Stomach (tissue), 8 donors: ENCODE measurements at regions not wholly inside any gene's neighbourhood (a gene's known extent, or its start where the extent isn't known, plus 50 kb on each side); places are given as distances from the start of the nearest gene placed in this dataset.

ENCODE experiments used
- DNase-seq, 2 donors: peaks; one replicate each; pipeline versions ENCODE4 v3.0.0 to v3.0.0-alpha.2; 2013 to 2019
- H3K27ac ChIP-seq, 5 donors: fragments of 200-600 bp in 4 of 5; sonication (generic) in 4 of 5; one replicate each; pipeline ENCODE4 v1.5.1; 2013 to 2019; ENCODE audit warnings: mild to moderate bottlenecking in 1 of 5, moderate library complexity in 1 of 5
- H3K27me3 ChIP-seq, 3 donors: fragments of 200-600 bp; sonication (generic); one replicate each; pipeline ENCODE4 v1.5.1; 2017 to 2019; ENCODE audit warnings: mixed run types in 1 of 3
- H3K36me3 ChIP-seq, 4 donors: fragments of 200-600 bp; sonication (generic); 1 replicate in 3 of 4; 2 replicates in 1 of 4; pipeline ENCODE4 v1.5.1; 2016 to 2019
- H3K4me1 ChIP-seq, 4 donors: fragments of 200-600 bp; sonication (generic); one replicate each; pipeline ENCODE4 v1.5.1; 2016 to 2019
- H3K4me3 ChIP-seq, 4 donors: fragments of 200-600 bp; sonication (generic) in 3 of 4; one replicate each; pipeline ENCODE4 v1.5.1; 2016 to 2019; ENCODE audit warnings: mild to moderate bottlenecking in 1 of 4
- H3K9me3 ChIP-seq, 4 donors: fragments of 200-600 bp; sonication (generic); one replicate each; pipeline ENCODE4 v1.5.1; 2016 to 2019
- CTCF ChIP-seq, 7 experiments: fragments of 450-650 bp in 4 of 7; fragments of 200-600 bp in 3 of 7; sonication (generic) in 3 of 7; IDR thresholded peaks; one replicate each; pipeline ENCODE4 v1.5.1; 2016 to 2019; ENCODE audit warnings: antibody characterized with exemption in 7 of 7, control low read depth in 2 of 7, mild to moderate bottlenecking in 1 of 7
- EP300 ChIP-seq: sonication (generic); formaldehyde crosslinking; IDR thresholded peaks from one replicate; pipeline ENCODE4 v1.6.1; 2017; ENCODE audit warnings: antibody characterized with exemption
- POLR2A ChIP-seq, 4 donors: fragments of 450-650 bp; IDR thresholded peaks; one replicate each; pipeline ENCODE4 v1.6.1; 2016; ENCODE audit warnings: antibody characterized with exemption in 4 of 4, control low read depth in 2 of 4, mild to moderate bottlenecking in 1 of 4, moderate library complexity in 1 of 4
- POLR2AphosphoS5 ChIP-seq, 3 donors: sonication (generic); formaldehyde crosslinking; IDR thresholded peaks; one replicate each; pipeline ENCODE4 v1.6.1; 2016; ENCODE audit warnings: antibody characterized with exemption in 3 of 3
- WGBS, 5 donors: extraction: QIAGEN DNeasy Blood & Tissue Kit in 3 of 5; methylation state at CpG; one replicate each; pipeline versions ENCODE4 v1.1.5 to v1.1.7; 2013 to 2018; 5-methylcytosine and 5-hydroxymethylcytosine counted together
- intact Hi-C: fragments of 100-400 bp; cut with DNase I; formaldehyde crosslinking; loops from one replicate; pipeline ENCODE4 v1.15.1; 2023; ENCODE audit warnings: low total_unique reads
- donor health status: healthy with polysubstance abuse.
- donor health status: Bipolar disorder and iron deficiency.
- donor health status: healthy.

GRCh38 chr4:117755438-117755837 is 278.8 kb upstream of the NDST3 start:
- peak in 1 of 2 donors; percentile 37 for DNase-seq

GRCh38 chr4:117768610-117769009 is 265.7 kb upstream of the NDST3 start:
- Histone ChIP-seq H3K4me1 (no peaks in the 10 kb centered on the region), H3K27ac (no peak overlapping the region), H3K36me3 (no peaks in the 10 kb centered on the region), H3K4me3 (no peak overlapping the region), H3K9me3 (no peaks in the 10 kb centered on the region), H3K27me3 (no peaks in the 10 kb centered on the region)
- 61 to 88% (median 62%) methylated on average over 3 of the region's 3 CpGs for WGBS, 5 donors
- no peak for DNase-seq
- intact Hi-C loops = no loop called here
- TF ChIP-seq EP300 (no peak), POLR2A (IDR thresholded peaks at IDR 0.05) (no peak), POLR2AphosphoS5 (IDR thresholded peaks at IDR 0.05) (no peak), CTCF (IDR thresholded peaks at IDR 0.05) (no peak)

More at GRCh38 chr4:117755438-117755837, 278.8 kb upstream of the NDST3 start:
- intact Hi-C loops = no loop called here
- no peak overlapping the region for H3K4me3 ChIP-seq
- H3K27me3 ChIP-seq = no peaks in the 10 kb centered on the region
- no peak overlapping the region for H3K27ac ChIP-seq
- peaks cover 0 to 26% (median 5%) of the 10 kb centered on the region in 4 donors for H3K9me3 ChIP-seq
- no peaks in the 10 kb centered on the region for H3K4me1 ChIP-seq
- TF ChIP-seq CTCF (IDR thresholded peaks at IDR 0.05) (no peak), EP300 (no peak), POLR2AphosphoS5 (IDR thresholded peaks at IDR 0.05) (no peak), POLR2A (IDR thresholded peaks at IDR 0.05) (no peak)
- 11 to 34% (median 22%) methylated on average over 1 of the region's 1 CpG for WGBS, 5 donors
- no peaks in the 10 kb centered on the region for H3K36me3 ChIP-seq

GRCh38 chr4:117770269-117771102 is 263.8 kb upstream of the NDST3 start:
- no peak overlapping the region for H3K27ac ChIP-seq
- H3K36me3 ChIP-seq = no peaks in the 10 kb centered on the region
- no peaks in the 10 kb centered on the region for H3K4me1 ChIP-seq
- no peak overlapping the region for H3K4me3 ChIP-seq
- intact Hi-C loops = no loop called here
- no peaks in the 10 kb centered on the region for H3K27me3 ChIP-seq
- WGBS, 5 donors = 68 to 78% (median 76%) methylated on average over 3 of the region's 3 CpGs
- no peak for TF ChIP-seq EP300
- TF ChIP-seq CTCF (IDR thresholded peaks at IDR 0.05) = no peak
- no peak for TF ChIP-seq POLR2A (IDR thresholded peaks at IDR 0.05)
- no peak for TF ChIP-seq POLR2AphosphoS5 (IDR thresholded peaks at IDR 0.05)
- no peak for DNase-seq
- no peaks in the 10 kb centered on the region for H3K9me3 ChIP-seq

DNA sequence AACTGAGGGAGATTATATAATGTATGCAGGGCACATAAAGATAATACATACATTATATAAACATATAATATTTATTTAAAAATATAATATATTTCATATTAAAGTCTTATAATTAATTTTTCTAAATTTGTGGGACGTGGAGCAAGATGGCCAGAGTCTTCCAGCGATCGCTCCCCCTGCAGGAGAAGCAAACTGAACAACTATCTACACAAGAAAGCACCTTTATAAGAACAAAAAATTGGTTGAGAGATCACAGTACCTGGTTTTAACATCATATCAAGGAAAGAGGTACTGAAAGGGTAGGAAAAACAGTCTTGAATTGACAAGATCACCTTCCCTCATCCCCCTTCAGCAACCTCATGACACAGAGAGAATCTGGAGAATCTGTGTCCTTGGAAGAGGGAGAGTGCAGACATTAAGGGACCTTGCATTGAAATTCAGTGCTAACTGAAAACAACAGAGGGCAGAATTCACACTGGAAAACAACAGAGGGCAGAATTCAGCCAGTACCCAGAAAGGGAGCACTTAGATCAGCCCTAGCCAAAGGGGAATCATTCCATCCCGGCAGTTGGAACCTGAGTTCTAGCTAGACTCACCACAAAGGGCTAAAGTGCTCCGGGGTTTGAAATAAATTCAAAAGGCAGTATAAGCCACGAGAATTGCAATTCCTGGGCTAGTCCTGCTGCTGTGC is 262.5 kb upstream of the NDST3 start:
- Histone ChIP-seq H3K27me3 (no peaks in the 10 kb centered on the region), H3K9me3 (no peaks in the 10 kb centered on the region), H3K4me3 (no peak overlapping the region), H3K4me1 (no peaks in the 10 kb centered on the region), H3K27ac (no peak overlapping the region), H3K36me3 (no peaks in the 10 kb centered on the region)
- TF ChIP-seq EP300 (no peak), CTCF (IDR thresholded peaks at IDR 0.05) (peak in 1 of 7 experiments; percentile 14), POLR2A (IDR thresholded peaks at IDR 0.05) (no peak)
- 63 to 78% (median 70%) methylated on average over 6 of the region's 6 CpGs for WGBS, 5 donors
- no peak for DNase-seq
- intact Hi-C loops = no loop called here
